CD4-positive, alpha-beta memory T cell (primary cell): ENCODE measurements at regions not wholly inside any gene's neighbourhood (a gene's known extent, or its start where the extent isn't known, plus 50 kb on each side); places are given as distances from the start of the nearest gene placed in this dataset.

ENCODE experiments used
- CTCF ChIA-PET: fragments of 350-600 bp; sonication (Branson Sonifier 250); formaldehyde crosslinking; loops from one replicate; lab custom pipeline; 2021; ENCODE audit warnings: inconsistent platforms; ENCODE audit not compliant: partially characterized antibody; lab: Charles Lee
- POLR2A ChIA-PET: fragments of 350-600 bp; sonication (Branson Sonifier 250); formaldehyde crosslinking; loops from one replicate; lab custom pipeline; 2021; ENCODE audit not compliant: partially characterized antibody; lab: Charles Lee
- DNase-seq, 5 donors: peaks; one replicate each; pipeline versions ENCODE4 v3.0.0 to v3.0.0-alpha.2; 2020 to 2022; ENCODE audit warnings: mixed read lengths in 1 of 5
- H3K27ac ChIP-seq: one replicate; pipeline ENCODE4 v1.7.0; 2013; ENCODE audit warnings: low read depth, low read length
- H3K27me3 ChIP-seq: 2 replicates; pipeline ENCODE4 v1.7.0; 2013; ENCODE audit warnings: mild to moderate bottlenecking, low read length, moderate library complexity; ENCODE audit not compliant: insufficient read depth
- H3K36me3 ChIP-seq: 2 replicates; pipeline ENCODE4 v1.7.0; 2013; ENCODE audit warnings: mild to moderate bottlenecking, low read length, moderate library complexity; ENCODE audit not compliant: insufficient read depth
- H3K4me1 ChIP-seq: 2 replicates; pipeline ENCODE4 v1.7.0; 2013; ENCODE audit warnings: mild to moderate bottlenecking, low read length, moderate library complexity; ENCODE audit not compliant: insufficient read depth
- H3K4me3 ChIP-seq, 2 donors: one replicate each; pipeline ENCODE4 v1.7.0; 2013; ENCODE audit warnings: low read length in 2 of 2, mild to moderate bottlenecking in 1 of 2
- H3K9me3 ChIP-seq, 2 donors: one replicate each; pipeline ENCODE4 v1.7.0; 2013; ENCODE audit warnings: low read length in 2 of 2, control low read depth in 1 of 2; ENCODE audit not compliant: control insufficient read depth in 1 of 2
- H3K27ac Mint-ChIP-seq, 7 donors: one replicate each; pipeline ENCODE4 v1.8.0; 2020 to 2021; ENCODE audit warnings: mixed read lengths in 7 of 7, mild to moderate bottlenecking in 6 of 7, inconsistent platforms in 3 of 7, moderate library complexity in 3 of 7
- H3K27me3 Mint-ChIP-seq, 2 donors: one replicate each; pipeline ENCODE4 v1.8.0; 2020 to 2021; ENCODE audit warnings: mixed read lengths in 2 of 2
- H3K36me3 Mint-ChIP-seq, 2 donors: one replicate each; pipeline ENCODE4 v1.8.0; 2020 to 2021; ENCODE audit warnings: mixed read lengths in 2 of 2, inconsistent platforms in 1 of 2, mild to moderate bottlenecking in 1 of 2
- H3K4me1 Mint-ChIP-seq, 4 donors: one replicate each; pipeline ENCODE4 v1.8.0; 2020 to 2021; ENCODE audit warnings: mixed read lengths in 4 of 4, mild to moderate bottlenecking in 1 of 4
- H3K4me3 Mint-ChIP-seq, 8 donors: one replicate each; pipeline ENCODE4 v1.8.0; 2020 to 2021; ENCODE audit warnings: mixed read lengths in 8 of 8, mild to moderate bottlenecking in 7 of 8, moderate library complexity in 6 of 8, inconsistent platforms in 3 of 8
- H3K9me3 Mint-ChIP-seq, 8 donors: one replicate each; pipeline ENCODE4 v1.8.0; 2020 to 2021; ENCODE audit warnings: mixed read lengths in 8 of 8, mild to moderate bottlenecking in 5 of 8, inconsistent platforms in 3 of 8, moderate library complexity in 1 of 8
- intact Hi-C: fragments of 100-400 bp; cut with micrococcal nuclease; formaldehyde crosslinking; loops from one replicate; pipeline ENCODE4 v1.15.1; 2023

DNA sequence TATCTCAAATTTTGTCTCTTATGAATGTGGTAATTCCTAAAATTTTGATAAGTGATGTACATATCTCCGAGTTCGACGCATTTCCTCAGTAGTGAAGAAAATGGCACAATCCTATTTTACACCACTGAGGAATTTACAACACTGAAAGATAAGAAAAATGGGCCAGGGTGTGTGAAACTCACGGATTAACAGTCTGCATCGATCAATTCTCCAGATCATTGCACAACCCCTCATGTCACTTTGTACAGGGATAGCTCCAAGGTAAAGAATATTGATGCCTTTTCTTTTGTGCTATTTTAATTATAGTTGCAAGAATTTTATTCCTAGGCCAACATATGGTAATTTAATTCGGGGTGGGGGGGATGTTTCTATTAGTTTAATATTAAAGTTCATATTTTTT, 268.7 kb upstream of the VCX3A start:
- H3K27me3 ChIP-seq: no peaks in the 10 kb centered on the region
- H3K36me3 ChIP-seq: no peaks in the 10 kb centered on the region
- no peaks in the 10 kb centered on the region for H3K4me1 ChIP-seq
- DNase-seq: no peak
- H3K27ac Mint-ChIP-seq: no peak overlapping the region
- H3K27ac ChIP-seq: no peak overlapping the region
- ChIA-PET POLR2A (no interaction called here), CTCF (no interaction called here)
- H3K4me1 Mint-ChIP-seq: no peaks in the 10 kb centered on the region
- no peaks in the 10 kb centered on the region for H3K9me3 ChIP-seq
- no peak overlapping the region for H3K4me3 ChIP-seq
- no peak overlapping the region for H3K4me3 Mint-ChIP-seq
- no peaks in the 10 kb centered on the region for H3K27me3 Mint-ChIP-seq
- intact Hi-C loops: no loop called here
- H3K36me3 Mint-ChIP-seq: no peaks in the 10 kb centered on the region
- H3K9me3 Mint-ChIP-seq: peaks cover 0 to 5% (median 0%) of the 10 kb centered on the region in 8 donors

DNA sequence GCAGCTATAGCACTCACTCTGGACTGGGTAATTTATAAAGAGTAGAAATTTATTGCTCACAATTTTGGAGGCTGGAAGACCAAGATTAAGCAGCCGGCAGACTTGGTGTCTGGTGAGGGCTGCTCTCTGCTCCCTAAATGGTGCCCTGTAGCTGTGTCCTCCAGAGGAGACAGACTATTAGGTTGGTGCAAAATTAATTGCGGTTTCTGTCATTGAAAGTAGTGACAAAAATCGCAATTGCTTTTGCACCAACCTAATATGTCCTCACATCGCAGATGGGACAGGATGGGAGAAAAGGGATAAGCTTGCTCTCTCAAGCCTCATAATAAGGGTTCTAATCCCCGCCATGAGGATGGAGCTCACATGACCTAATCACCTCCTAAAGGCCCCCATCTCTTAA, 258.1 kb upstream of the VCX3A start:
- POLR2A ChIA-PET: no interaction called here
- no peak for DNase-seq
- Histone ChIP-seq H3K27ac (no peak overlapping the region), H3K9me3 (no peaks in the 10 kb centered on the region), H3K4me3 (no peak overlapping the region), H3K36me3 (no peaks in the 10 kb centered on the region), H3K4me1 (no peaks in the 10 kb centered on the region), H3K27me3 (no peaks in the 10 kb centered on the region)
- H3K27me3 Mint-ChIP-seq: no peaks in the 10 kb centered on the region
- CTCF ChIA-PET: no interaction called here
- no peak overlapping the region for H3K27ac Mint-ChIP-seq
- peaks cover 0 to 4% of the 10 kb centered on the region in 2 donors for H3K36me3 Mint-ChIP-seq
- H3K9me3 Mint-ChIP-seq: peaks cover 0 to 3% (median 0%) of the 10 kb centered on the region in 8 donors
- intact Hi-C loops: no loop called here
- no peaks in the 10 kb centered on the region for H3K4me1 Mint-ChIP-seq
- no peak overlapping the region for H3K4me3 Mint-ChIP-seq

DNA sequence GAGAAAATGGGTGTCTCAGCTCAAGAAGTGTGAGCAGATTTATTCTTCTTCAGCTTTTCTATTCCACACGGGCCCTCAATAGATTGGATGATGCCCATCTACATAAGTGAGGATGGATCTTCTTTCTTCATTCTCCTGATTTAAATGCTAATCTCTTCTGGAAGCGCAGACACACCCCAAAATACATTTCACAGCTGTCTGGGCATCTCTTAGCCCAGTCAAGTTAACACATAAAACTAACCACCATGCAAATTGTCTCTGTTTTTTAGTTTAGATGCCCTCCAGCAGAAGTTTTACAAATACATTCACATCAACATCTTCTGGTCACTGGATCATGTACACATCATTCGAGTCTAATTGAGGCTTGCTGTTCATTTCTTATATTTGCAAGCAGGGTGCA, 249.0 kb upstream of the VCX3A start:
- H3K9me3 Mint-ChIP-seq: peaks cover 0 to 8% (median 0%) of the 10 kb centered on the region in 8 donors
- H3K4me3 ChIP-seq: no peak overlapping the region
- no peaks in the 10 kb centered on the region for H3K4me1 ChIP-seq
- H3K4me1 Mint-ChIP-seq: no peaks in the 10 kb centered on the region
- H3K36me3 Mint-ChIP-seq: no peaks in the 10 kb centered on the region
- H3K27ac ChIP-seq: no peak overlapping the region
- H3K36me3 ChIP-seq: no peaks in the 10 kb centered on the region
- H3K4me3 Mint-ChIP-seq: no peak overlapping the region
- intact Hi-C loops: no loop called here
- CTCF ChIA-PET: interaction anchor here (0.9 kb wide), 1 partner anchor 9 kb away, joined by 3 read pairs; no protein-coding TSS in a partner anchor
- no peaks in the 10 kb centered on the region for H3K9me3 ChIP-seq
- DNase-seq: no peak
- POLR2A ChIA-PET: no interaction called here
- H3K27ac Mint-ChIP-seq: no peak overlapping the region
- no peaks in the 10 kb centered on the region for H3K27me3 Mint-ChIP-seq
- H3K27me3 ChIP-seq: no peaks in the 10 kb centered on the region

DNA sequence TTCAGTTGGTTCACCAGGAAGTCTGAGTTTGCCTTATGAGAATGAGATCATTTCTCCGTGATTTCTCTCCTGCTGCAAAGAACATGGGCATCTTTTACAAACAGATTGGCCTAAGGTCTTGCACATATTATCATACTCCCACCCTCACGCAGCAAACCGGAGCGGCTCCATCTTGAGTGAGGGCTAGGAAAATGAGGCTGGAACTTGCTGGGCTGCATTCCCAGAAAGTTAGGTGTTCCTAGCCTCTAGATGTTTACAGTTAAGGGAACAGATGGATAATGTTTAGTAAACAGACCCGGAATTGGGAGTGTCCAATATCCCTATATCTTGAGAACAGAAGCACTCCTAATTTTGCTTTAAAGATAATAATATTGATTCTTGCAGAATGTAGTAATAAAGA, 247.9 kb upstream of the VCX3A start:
- no peaks in the 10 kb centered on the region for H3K4me1 Mint-ChIP-seq

DNA sequence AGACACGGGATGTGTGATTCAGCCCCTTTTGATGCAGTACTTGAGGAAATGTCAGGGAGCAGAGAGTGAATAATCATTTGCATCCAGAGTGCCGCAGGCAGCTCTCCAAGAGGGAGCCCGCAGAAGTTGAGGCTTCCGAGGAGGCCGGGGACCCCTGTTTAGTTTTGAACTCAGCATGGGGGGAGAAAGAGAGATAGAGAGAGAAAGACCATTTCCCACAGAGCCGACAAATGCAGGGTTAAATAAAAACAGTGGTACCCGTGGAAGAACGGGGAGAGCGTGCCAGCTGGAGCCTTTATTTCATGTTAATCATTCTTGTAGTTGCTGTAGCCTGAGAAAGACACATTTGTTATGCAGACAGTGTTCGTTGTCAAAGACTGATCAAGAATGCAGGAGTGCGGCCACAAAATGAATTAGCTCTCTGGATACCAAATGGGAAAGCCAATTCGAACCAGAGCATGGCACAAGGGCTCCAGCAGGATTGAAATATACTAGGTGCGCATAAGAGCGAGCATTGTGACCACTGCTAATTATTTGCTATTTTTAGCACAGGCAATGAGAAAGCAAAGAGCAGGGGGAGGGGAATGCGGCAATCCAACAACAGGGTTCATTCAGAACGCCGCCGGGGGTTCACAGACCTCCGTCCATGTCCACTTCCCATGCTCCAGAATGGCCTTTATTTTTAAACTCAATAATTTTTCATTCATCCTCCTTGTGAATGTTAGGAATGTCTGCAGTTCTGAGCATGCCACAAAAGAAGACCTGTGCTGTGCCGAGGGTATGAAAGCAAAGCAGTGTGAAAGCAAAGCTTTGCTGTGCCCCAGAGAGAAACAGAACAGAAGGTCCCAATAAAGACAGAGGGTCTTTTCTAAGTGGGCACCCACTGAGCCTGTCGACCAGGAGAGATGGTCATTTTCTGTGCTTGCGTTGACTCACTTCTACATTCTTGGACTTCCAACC, 243.9 kb upstream of the VCX3A start:
- H3K4me1 Mint-ChIP-seq: no peaks in the 10 kb centered on the region
- Histone ChIP-seq H3K27ac (no peak overlapping the region), H3K4me3 (no peak overlapping the region), H3K36me3 (no peaks in the 10 kb centered on the region), H3K4me1 (no peaks in the 10 kb centered on the region), H3K9me3 (no peaks in the 10 kb centered on the region), H3K27me3 (no peaks in the 10 kb centered on the region)
- H3K4me3 Mint-ChIP-seq: no peak overlapping the region
- no peaks in the 10 kb centered on the region for H3K36me3 Mint-ChIP-seq
- H3K27me3 Mint-ChIP-seq: no peaks in the 10 kb centered on the region
- POLR2A ChIA-PET: no interaction called here
- H3K27ac Mint-ChIP-seq: no peak overlapping the region
- CTCF ChIA-PET: no interaction called here
- intact Hi-C loops: no loop called here
- peaks cover 0 to 5% (median 0%) of the 10 kb centered on the region in 8 donors for H3K9me3 Mint-ChIP-seq
- no peak for DNase-seq

More for the DNA sequence above, 247.9 kb upstream of the VCX3A start:
- no peaks in the 10 kb centered on the region for H3K4me1 ChIP-seq
- no peaks in the 10 kb centered on the region for H3K27me3 ChIP-seq
- Mint-ChIP-seq H3K27ac (no peak overlapping the region), H3K36me3 (no peaks in the 10 kb centered on the region), H3K27me3 (no peaks in the 10 kb centered on the region), H3K9me3 (peaks cover 0 to 8% (median 0%) of the 10 kb centered on the region in 8 donors), H3K4me3 (no peak overlapping the region)
- no peak for DNase-seq
- no peak overlapping the region for H3K27ac ChIP-seq
- ChIA-PET CTCF (no interaction called here), POLR2A (no interaction called here)
- no peaks in the 10 kb centered on the region for H3K9me3 ChIP-seq
- no peaks in the 10 kb centered on the region for H3K36me3 ChIP-seq
- intact Hi-C loops: no loop called here
- H3K4me3 ChIP-seq: no peak overlapping the region

DNA sequence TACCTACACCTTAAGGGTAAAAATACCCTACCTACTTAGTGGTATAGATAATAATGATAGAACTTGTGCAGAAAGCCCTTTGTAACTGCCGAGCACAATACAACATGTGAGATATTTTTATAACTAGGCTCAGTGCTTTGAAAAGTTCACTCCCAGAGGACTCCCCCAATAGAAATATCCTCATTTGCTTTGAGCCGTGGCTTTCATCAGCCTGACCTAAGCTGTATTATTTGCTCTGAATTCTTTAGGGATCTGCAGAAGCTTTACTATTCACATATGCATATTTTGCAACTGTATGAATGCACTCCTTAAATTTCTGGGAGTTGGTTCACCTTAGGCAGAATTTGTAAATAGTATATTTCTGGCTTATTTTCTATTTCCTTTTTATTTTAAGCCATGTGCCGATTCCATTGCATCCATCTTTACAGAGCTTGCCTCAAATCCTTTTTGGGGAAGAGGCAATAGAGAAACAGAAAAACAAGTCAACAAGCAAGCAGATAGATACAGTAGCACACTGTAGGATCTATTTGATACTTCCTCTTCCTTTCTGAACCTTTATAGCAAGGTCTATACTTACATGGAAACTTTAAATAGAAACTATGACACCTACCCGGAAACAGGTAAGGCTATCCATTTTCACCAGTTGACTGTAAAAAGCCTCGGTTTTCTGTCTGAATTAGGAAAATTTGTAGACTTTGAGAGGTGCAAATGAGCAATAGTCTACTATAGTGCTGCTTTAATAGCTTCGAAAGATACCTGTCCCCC, 242.5 kb upstream of the VCX3A start:
- no peaks in the 10 kb centered on the region for H3K9me3 ChIP-seq
- H3K4me3 ChIP-seq: no peak overlapping the region
- POLR2A ChIA-PET: no interaction called here
- Mint-ChIP-seq H3K36me3 (no peaks in the 10 kb centered on the region), H3K4me3 (no peak overlapping the region), H3K27ac (no peak overlapping the region), H3K4me1 (no peaks in the 10 kb centered on the region), H3K27me3 (no peaks in the 10 kb centered on the region), H3K9me3 (peaks cover 0 to 3% (median 0%) of the 10 kb centered on the region in 8 donors)
- H3K4me1 ChIP-seq: no peaks in the 10 kb centered on the region
- H3K27ac ChIP-seq: no peak overlapping the region
- intact Hi-C loops: no loop called here
- H3K36me3 ChIP-seq: no peaks in the 10 kb centered on the region
- no peak for DNase-seq
- H3K27me3 ChIP-seq: no peaks in the 10 kb centered on the region
- CTCF ChIA-PET: no interaction called here

DNA sequence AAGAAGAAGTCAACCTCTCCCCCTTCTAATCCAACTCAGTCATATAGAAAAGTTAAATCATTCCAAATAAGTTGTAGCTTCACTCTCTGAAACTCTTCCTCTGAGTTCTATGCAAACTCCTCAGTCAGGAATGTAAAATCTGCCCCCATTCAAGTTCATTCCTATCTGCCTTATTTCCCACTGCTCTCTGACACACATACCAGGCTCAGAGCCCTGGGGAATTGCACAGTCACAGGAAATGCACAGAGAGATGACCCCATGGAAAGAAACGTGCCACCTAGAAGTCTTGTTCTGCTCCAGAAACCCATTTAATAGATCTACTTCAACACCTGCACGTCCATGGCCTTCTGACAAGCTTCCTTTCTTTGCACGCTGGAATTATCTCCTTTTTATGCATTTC, 236.0 kb upstream of the VCX3A start:
- Mint-ChIP-seq H3K27ac (no peak overlapping the region), H3K4me1 (no peaks in the 10 kb centered on the region), H3K4me3 (no peak overlapping the region), H3K27me3 (no peaks in the 10 kb centered on the region), H3K9me3 (peaks cover 0 to 8% (median 0%) of the 10 kb centered on the region in 8 donors), H3K36me3 (no peaks in the 10 kb centered on the region)
- H3K27me3 ChIP-seq: no peaks in the 10 kb centered on the region
- H3K36me3 ChIP-seq: no peaks in the 10 kb centered on the region
- no peak overlapping the region for H3K27ac ChIP-seq
- H3K4me1 ChIP-seq: no peaks in the 10 kb centered on the region
- no peaks in the 10 kb centered on the region for H3K9me3 ChIP-seq
- intact Hi-C loops: no loop called here
- POLR2A ChIA-PET: no interaction called here
- CTCF ChIA-PET: no interaction called here
- DNase-seq: no peak
- no peak overlapping the region for H3K4me3 ChIP-seq
